Omental fat pad (tissue), 3 donors: ENCODE measurements at regions not wholly inside any gene's neighbourhood (a gene's known extent, or its start where the extent isn't known, plus 50 kb on each side); places are given as distances from the start of the nearest gene placed in this dataset.

ENCODE experiments used
- ATAC-seq: fragments of 150-250 bp; one replicate; pipeline ENCODE4 v1.9.1; 2016; ENCODE audit warnings: mild to moderate bottlenecking, moderate library complexity; ENCODE audit not compliant: low FRiP score
- DNase-seq: peaks from one replicate; pipeline ENCODE4 v3.0.0-alpha.2; 2019; ENCODE audit warnings: low spot score
- TF ChIP-seq, protein P1 (sequence below), 3 donors: fragments of 450-650 bp; IDR thresholded peaks; one replicate each; pipeline ENCODE4 v1.5.1; 2016 to 2017; ENCODE audit warnings: antibody characterized with exemption in 3 of 3, mild to moderate bottlenecking in 3 of 3, moderate library complexity in 2 of 3

DNA sequence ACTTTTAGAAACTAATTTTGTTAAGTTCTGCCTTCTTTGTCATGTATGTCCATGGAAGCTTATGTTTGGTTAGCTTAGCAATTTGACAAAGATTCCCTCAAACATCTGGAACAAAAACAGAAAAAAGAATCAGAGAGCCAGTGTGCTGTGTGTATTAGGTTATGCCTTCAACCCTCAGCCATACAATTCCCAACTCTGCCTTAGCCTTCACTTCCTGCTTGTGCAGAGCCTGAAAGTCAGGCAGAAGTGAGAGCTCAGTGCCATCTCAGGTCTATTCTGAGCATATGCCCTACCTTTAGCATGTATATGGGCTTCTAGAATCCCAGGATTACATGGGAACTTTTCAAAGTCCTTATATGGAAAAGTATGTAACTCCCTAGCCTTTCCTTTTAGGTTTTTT lies 58.2 kb upstream of the STOX2 start:
- no peak for DNase-seq
- no peak for ATAC-seq
- TF ChIP-seq, protein P1, sequence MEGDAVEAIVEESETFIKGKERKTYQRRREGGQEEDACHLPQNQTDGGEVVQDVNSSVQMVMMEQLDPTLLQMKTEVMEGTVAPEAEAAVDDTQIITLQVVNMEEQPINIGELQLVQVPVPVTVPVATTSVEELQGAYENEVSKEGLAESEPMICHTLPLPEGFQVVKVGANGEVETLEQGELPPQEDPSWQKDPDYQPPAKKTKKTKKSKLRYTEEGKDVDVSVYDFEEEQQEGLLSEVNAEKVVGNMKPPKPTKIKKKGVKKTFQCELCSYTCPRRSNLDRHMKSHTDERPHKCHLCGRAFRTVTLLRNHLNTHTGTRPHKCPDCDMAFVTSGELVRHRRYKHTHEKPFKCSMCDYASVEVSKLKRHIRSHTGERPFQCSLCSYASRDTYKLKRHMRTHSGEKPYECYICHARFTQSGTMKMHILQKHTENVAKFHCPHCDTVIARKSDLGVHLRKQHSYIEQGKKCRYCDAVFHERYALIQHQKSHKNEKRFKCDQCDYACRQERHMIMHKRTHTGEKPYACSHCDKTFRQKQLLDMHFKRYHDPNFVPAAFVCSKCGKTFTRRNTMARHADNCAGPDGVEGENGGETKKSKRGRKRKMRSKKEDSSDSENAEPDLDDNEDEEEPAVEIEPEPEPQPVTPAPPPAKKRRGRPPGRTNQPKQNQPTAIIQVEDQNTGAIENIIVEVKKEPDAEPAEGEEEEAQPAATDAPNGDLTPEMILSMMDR (IDR thresholded peaks at IDR 0.05): no peak

- TF ChIP-seq, protein P1 (IDR thresholded peaks at IDR 0.05): no peak
- DNase-seq (no peak), ATAC-seq (no peak)
Observed at GRCh38 chr4:183848805-183849204, 56.3 kb upstream of the STOX2 start.

DNA sequence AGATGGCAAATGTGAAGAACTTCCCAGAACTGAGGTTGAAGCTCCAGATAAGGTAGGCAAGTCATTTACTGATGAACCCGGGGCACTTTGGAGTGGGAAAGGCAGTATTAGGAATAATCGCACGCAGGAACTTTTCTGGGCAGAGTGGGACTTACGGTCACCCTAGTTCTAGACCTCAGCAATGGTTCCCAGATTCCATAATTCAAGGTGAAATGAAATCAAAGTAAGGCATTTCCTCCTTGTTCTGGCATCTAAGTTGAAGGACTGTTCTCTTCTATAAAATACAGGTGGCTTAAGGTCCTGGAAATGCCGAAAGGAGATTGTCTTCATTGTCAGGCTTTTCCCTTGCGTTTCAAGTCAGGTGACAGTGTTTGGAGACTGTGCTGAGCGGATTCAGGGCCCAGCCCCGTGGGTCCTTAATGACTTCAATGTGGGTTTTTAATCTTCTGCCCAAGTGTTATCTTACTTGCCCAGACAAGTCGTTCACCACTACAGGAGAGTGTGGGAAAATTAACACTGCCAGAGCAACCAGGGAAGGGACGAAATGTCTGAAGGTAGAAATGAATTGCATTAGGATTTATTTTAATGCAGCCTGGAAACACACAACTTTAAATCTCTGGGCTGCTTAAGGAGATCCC lies 52.1 kb upstream of the STOX2 start:
- TF ChIP-seq, protein P1 (IDR thresholded peaks at IDR 0.05): no peak
- ATAC-seq: no peak
- no peak for DNase-seq

- ATAC-seq: no peak
- no peak for DNase-seq
- TF ChIP-seq, protein P1 (IDR thresholded peaks at IDR 0.05): no peak
Observed at GRCh38 chr4:183853548-183853940, 51.6 kb upstream of the STOX2 start.
